Colonic mucosa (tissue), 4 donors: ENCODE measurements at regions not wholly inside any gene's neighbourhood (a gene's known extent, or its start where the extent isn't known, plus 50 kb on each side); places are given as distances from the start of the nearest gene placed in this dataset.

Experiments
- DNase-seq: peaks from one replicate; pipeline ENCODE4 v3.0.0-alpha.2; 2020
- H3K27ac ChIP-seq: fragments of 200-600 bp; one replicate; pipeline ENCODE4 v1.8.0; 2021
- H3K27me3 ChIP-seq: fragments of 200-600 bp; one replicate; pipeline ENCODE4 v1.8.0; 2021
- H3K36me3 ChIP-seq: fragments of 200-600 bp; one replicate; pipeline ENCODE4 v1.8.0; 2021
- H3K4me1 ChIP-seq: fragments of 200-600 bp; one replicate; pipeline ENCODE4 v1.8.0; 2021; ENCODE audit warnings: mild to moderate bottlenecking
- H3K4me3 ChIP-seq: fragments of 200-600 bp; one replicate; pipeline ENCODE4 v1.8.0; 2021
- H3K9ac ChIP-seq, 2 donors: one replicate each; pipeline ENCODE4 v1.7.0; 2013; ENCODE audit warnings: control low read depth in 2 of 2, low read depth in 2 of 2, low read length in 2 of 2
- H3K9me3 ChIP-seq: fragments of 200-600 bp; one replicate; pipeline ENCODE4 v1.8.0; 2021
- intact Hi-C: fragments of 100-400 bp; cut with DNase I; formaldehyde crosslinking; loops from one replicate; pipeline ENCODE4 v1.14.1; 2022
- TF ChIP-seq, protein P1 (sequence below): fragments of 200-600 bp; IDR thresholded peaks from one replicate; pipeline ENCODE4 v1.8.0; 2022; ENCODE audit warnings: antibody characterized with exemption, mild to moderate bottlenecking
- donor health status: healthy.
- donor health status: DM: no; HTN: no; CAD: no.
- donor health status: DM: no; HTN: no; CAD: no.

DNA sequence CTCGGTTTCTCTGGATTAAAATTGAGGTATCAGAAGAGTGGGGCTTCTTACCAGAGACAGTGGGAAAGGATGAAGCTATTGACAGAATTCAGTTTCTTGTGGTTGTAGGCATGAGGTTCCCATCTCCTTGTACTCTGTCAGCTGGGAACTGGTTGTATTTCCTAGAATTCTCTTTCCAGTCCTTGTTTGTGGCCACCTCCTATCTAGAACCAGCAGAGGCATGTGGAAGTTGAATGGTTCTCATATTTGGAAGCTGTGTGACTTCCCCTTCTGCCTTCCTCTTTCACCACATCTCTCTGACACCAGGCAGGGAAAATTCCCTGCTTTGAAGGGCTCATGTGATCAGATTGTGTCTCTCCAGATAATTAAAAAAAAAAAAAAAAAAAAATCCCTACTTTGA, 457.7 kb upstream of the ADAMTS5 start:
- Histone ChIP-seq H3K9ac (no peak overlapping the region), H3K36me3 (no peaks in the 10 kb centered on the region), H3K27me3 (no peaks in the 10 kb centered on the region), H3K4me1 (no peaks in the 10 kb centered on the region), H3K4me3 (no peak overlapping the region), H3K9me3 (no peaks in the 10 kb centered on the region), H3K27ac (no peak overlapping the region)
- TF ChIP-seq, protein P1, sequence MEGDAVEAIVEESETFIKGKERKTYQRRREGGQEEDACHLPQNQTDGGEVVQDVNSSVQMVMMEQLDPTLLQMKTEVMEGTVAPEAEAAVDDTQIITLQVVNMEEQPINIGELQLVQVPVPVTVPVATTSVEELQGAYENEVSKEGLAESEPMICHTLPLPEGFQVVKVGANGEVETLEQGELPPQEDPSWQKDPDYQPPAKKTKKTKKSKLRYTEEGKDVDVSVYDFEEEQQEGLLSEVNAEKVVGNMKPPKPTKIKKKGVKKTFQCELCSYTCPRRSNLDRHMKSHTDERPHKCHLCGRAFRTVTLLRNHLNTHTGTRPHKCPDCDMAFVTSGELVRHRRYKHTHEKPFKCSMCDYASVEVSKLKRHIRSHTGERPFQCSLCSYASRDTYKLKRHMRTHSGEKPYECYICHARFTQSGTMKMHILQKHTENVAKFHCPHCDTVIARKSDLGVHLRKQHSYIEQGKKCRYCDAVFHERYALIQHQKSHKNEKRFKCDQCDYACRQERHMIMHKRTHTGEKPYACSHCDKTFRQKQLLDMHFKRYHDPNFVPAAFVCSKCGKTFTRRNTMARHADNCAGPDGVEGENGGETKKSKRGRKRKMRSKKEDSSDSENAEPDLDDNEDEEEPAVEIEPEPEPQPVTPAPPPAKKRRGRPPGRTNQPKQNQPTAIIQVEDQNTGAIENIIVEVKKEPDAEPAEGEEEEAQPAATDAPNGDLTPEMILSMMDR = no peak
- DNase-seq = no peak
- intact Hi-C loops = no loop called here

DNA sequence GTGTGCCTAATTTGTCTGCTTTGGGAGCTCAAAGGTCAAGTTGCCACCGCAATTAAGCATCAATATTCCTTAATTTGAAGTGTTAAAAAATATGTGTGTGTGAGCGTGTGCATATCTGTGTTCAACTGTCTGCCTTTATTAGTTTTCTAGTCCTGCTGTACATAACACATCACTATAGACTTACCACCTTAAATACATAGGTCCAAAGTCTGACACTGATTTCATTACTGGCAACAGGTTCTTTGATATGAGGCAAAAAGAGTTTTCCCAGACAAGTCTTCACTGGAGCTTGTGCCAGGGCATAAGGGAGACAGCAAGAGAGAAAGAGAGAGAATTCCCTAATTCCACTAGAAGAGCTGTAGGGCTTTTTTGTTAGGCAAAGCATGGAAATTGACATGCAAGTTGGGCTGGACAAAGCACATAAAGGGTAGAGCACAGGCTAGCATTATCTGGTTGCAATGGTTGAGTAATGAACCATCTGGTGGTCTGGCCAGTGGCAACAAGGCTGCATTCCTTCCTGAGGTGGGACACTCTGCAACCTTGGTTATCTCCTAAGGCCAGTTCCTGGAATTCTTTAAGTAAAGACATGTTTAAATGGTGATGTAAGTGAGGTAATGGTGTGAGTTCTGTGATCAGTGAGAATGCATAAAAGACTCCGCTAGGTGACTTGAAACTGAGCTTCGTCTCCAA, 457.2 kb upstream of the ADAMTS5 start:
- intact Hi-C loops = no loop called here
- no peaks in the 10 kb centered on the region for H3K4me1 ChIP-seq
- TF ChIP-seq, protein P1 = no peak
- no peaks in the 10 kb centered on the region for H3K36me3 ChIP-seq
- no peaks in the 10 kb centered on the region for H3K9me3 ChIP-seq
- no peak overlapping the region for H3K4me3 ChIP-seq
- no peaks in the 10 kb centered on the region for H3K27me3 ChIP-seq
- DNase-seq = no peak
- H3K27ac ChIP-seq = no peak overlapping the region
- no peak overlapping the region for H3K9ac ChIP-seq

DNA sequence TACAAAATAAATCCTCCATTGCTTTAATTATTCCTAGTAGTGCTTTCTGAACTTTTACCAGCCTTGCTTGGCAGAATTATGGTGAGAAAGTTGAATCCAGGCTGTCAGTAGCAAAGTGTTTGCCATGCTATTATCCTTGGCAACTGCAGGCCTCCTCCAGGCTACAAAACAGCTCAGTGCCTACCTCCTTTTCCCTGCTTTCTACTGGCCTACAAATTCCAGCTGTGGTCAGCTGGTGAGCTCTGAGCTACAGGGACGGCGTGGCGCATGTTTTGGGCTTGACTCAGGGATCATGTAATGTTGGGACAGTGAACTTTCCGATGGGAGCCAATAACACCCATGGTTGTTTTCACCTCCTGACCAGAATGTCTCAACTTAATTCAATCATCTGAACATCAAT, 456.1 kb upstream of the ADAMTS5 start:
- TF ChIP-seq, protein P1 = no peak

DNA sequence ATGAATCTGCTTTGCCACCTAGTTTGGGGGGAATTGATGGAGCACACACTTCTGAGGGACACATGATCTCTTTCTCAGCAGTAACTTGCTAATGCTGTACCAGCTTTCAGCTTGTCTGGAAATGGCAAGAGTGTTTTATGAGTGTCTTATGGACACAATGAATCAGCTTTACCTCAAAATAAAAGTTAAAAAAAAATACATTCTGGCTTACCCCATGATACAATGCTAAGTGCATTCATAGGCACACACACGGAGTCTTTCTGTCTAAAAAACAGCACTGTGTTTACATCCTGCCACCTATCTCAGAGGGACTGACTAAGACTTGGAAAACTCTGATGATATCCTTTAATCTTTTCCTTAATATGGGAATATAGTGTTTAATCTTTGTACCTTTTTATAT, 455.5 kb upstream of the ADAMTS5 start:
- Histone ChIP-seq H3K4me1 (no peaks in the 10 kb centered on the region), H3K9ac (no peak overlapping the region), H3K4me3 (no peak overlapping the region), H3K27me3 (no peaks in the 10 kb centered on the region), H3K36me3 (no peaks in the 10 kb centered on the region), H3K27ac (no peak overlapping the region), H3K9me3 (no peaks in the 10 kb centered on the region)
- DNase-seq = no peak
- intact Hi-C loops = no loop called here
- TF ChIP-seq, protein P1 = no peak

More for the DNA sequence above, 456.1 kb upstream of the ADAMTS5 start:
- Histone ChIP-seq H3K4me1 (no peaks in the 10 kb centered on the region), H3K4me3 (no peak overlapping the region), H3K9ac (no peak overlapping the region), H3K27ac (no peak overlapping the region), H3K36me3 (no peaks in the 10 kb centered on the region), H3K9me3 (no peaks in the 10 kb centered on the region), H3K27me3 (no peaks in the 10 kb centered on the region)
- intact Hi-C loops = no loop called here
- DNase-seq = no peak

DNA sequence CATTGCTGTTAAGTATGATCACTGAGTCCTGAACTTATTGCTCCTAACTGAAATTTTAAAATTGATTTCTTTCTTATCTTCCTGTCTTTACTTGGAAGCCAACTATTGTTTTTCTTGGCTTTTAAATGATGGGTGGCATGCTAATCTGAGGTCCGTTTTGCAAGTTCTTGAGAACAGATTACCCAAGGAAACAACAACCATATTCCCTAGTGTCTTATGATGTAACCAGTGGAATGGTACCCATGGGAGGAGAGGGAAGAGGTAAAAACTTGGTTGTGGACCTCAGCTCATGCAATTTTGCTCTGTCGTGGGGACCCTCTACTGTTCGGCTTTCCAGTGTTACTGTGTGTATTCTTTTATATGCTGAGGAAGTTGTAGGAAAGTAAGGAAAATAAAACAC, 454.8 kb upstream of the ADAMTS5 start:
- Histone ChIP-seq H3K9ac (no peak overlapping the region), H3K27ac (no peak overlapping the region), H3K4me1 (no peaks in the 10 kb centered on the region), H3K9me3 (no peaks in the 10 kb centered on the region), H3K36me3 (no peaks in the 10 kb centered on the region), H3K4me3 (no peak overlapping the region), H3K27me3 (no peaks in the 10 kb centered on the region)
- intact Hi-C loops = no loop called here
- TF ChIP-seq, protein P1 = no peak
- no peak for DNase-seq
